BJ (cell line): ENCODE measurements at regions not wholly inside any gene's neighbourhood (a gene's known extent, or its start where the extent isn't known, plus 50 kb on each side); places are given as distances from the start of the nearest gene placed in this dataset.

Experiments used
- CTCF ChIA-PET: fragments of 350-600 bp; formaldehyde crosslinking; extraction: SDS; loops from one replicate; lab custom pipeline; 2021; ENCODE audit warnings: antibody characterized with exemption, inconsistent platforms; lab: Yijun Ruan, JAX
- POLR2A ChIA-PET: fragments of 300-600 bp; sonication (Branson Sonifier 250); formaldehyde crosslinking; extraction: SDS; loops from one replicate; lab custom pipeline; 2021; ENCODE audit warnings: antibody characterized with exemption; lab: Charles Lee
- DNase-seq: peaks from one replicate; pipeline ENCODE4 v3.0.0-alpha.2; 2011; ENCODE audit warnings: low read depth
- H3K27me3 ChIP-seq: 2 replicates; pipeline ENCODE4 v1.6.0; 2011; ENCODE audit warnings: low read length; ENCODE audit not compliant: control insufficient read depth, insufficient read depth
- H3K36me3 ChIP-seq: 2 replicates; pipeline ENCODE4 v1.5.1; 2011; ENCODE audit warnings: low read length; ENCODE audit not compliant: control insufficient read depth, insufficient read depth
- H3K4me3 ChIP-seq: 2 replicates; pipeline ENCODE4 v1.5.1; 2011; ENCODE audit warnings: low read depth, mild to moderate bottlenecking, control low read depth, low read length
- CTCF ChIP-seq: IDR thresholded peaks from 2 replicates; pipeline ENCODE4 v1.5.1; 2011; ENCODE audit warnings: low read depth, mild to moderate bottlenecking, control low read depth, inconsistent platforms, low read length, moderate library complexity; ENCODE audit not compliant: insufficient read depth

- CTCF ChIA-PET, result no interaction called here
- DNase-seq, result no peak
- Histone ChIP-seq H3K4me3 (no peak overlapping the region), H3K27me3 (no peaks in the 10 kb centered on the region), H3K36me3 (no peaks in the 10 kb centered on the region)
- TF ChIP-seq CTCF, result no peak
- POLR2A ChIA-PET, result no interaction called here
These were observed 366.3 kb downstream of the NYAP2 start for GRCh38 chr2:225765820-225766219.

- TF ChIP-seq CTCF, result no peak
- Histone ChIP-seq H3K4me3 (no peak overlapping the region), H3K27me3 (no peaks in the 10 kb centered on the region), H3K36me3 (no peaks in the 10 kb centered on the region)
- CTCF ChIA-PET, result no interaction called here
- POLR2A ChIA-PET, result no interaction called here
- no peak for DNase-seq
These were observed 364.8 kb downstream of the NYAP2 start for GRCh38 chr2:225764346-225764745.

GRCh38 chr2:225763711-225764110, 364.2 kb downstream of the NYAP2 start:
- Histone ChIP-seq H3K36me3 (no peaks in the 10 kb centered on the region), H3K4me3 (no peak overlapping the region), H3K27me3 (peaks cover 1% of the 10 kb centered on the region; the same call in 1 of the 2 replicates)
- TF ChIP-seq CTCF, result no peak
- no peak for DNase-seq
- ChIA-PET POLR2A (no interaction called here), CTCF (no interaction called here)

- Histone ChIP-seq H3K4me3 (no peak overlapping the region), H3K27me3 (peaks cover 1% of the 10 kb centered on the region; the same call in 1 of the 2 replicates), H3K36me3 (no peaks in the 10 kb centered on the region)
- no peak for DNase-seq
- POLR2A ChIA-PET, result no interaction called here
- no peak for TF ChIP-seq CTCF
- CTCF ChIA-PET, result interaction anchor here (0.6 to 1.2 kb wide), 3 partner anchors 12 to 426 kb away, joined by 3 to 5 read pairs (median 3); no protein-coding TSS in a partner anchor
These were observed 361.9 kb downstream of the NYAP2 start for GRCh38 chr2:225761396-225761795.

- Histone ChIP-seq H3K27me3 (peaks cover 1% of the 10 kb centered on the region; the same call in 1 of the 2 replicates), H3K36me3 (no peaks in the 10 kb centered on the region), H3K4me3 (no peak overlapping the region)
- no peak for TF ChIP-seq CTCF
- ChIA-PET POLR2A (no interaction called here), CTCF (interaction anchor here (1.1 kb wide), 1 partner anchor 15 kb away, joined by 3 read pairs; no protein-coding TSS in a partner anchor)
- DNase-seq, result no peak
These were observed 357.7 kb downstream of the NYAP2 start for GRCh38 chr2:225757248-225757647.
